Naive thymus-derived CD8-positive, alpha-beta T cell (primary cell): ENCODE measurements at regions not wholly inside any gene's neighbourhood (a gene's known extent, or its start where the extent isn't known, plus 50 kb on each side); places are given as distances from the start of the nearest gene placed in this dataset.
A peak's percentile ranks its signal among the peaks of the same experiment; 100 is the strongest.

Experiments
- ATAC-seq, 2 donors: fragments of 150-1000 bp; cut with Tn5 transposase in 1 of 2; sonication (Bioruptor Pico), chemical (Tn5 transposase) in 1 of 2; 1 replicate in 1 of 2; 2 replicates in 1 of 2; pipeline ENCODE4 v1.10.0; 2021; ENCODE audit warnings: mild to moderate bottlenecking in 2 of 2, moderate library complexity in 2 of 2
- POLR2A ChIA-PET: fragments of 350-600 bp; sonication (Branson Sonifier 250); formaldehyde crosslinking; loops from one replicate; lab custom pipeline; 2021; ENCODE audit warnings: antibody characterized with exemption; lab: Charles Lee
- DNase-seq, 10 donors: peaks; one replicate each; pipeline versions ENCODE4 v3.0.0 to v3.0.0-alpha.2; 2020 to 2022
- H3K27ac Mint-ChIP-seq, 10 donors: one replicate each; pipeline ENCODE4 v1.8.0; 2020 to 2022; ENCODE audit warnings: mild to moderate bottlenecking in 10 of 10, mixed read lengths in 10 of 10, moderate library complexity in 4 of 10, inconsistent platforms in 1 of 10
- H3K27me3 Mint-ChIP-seq, 5 donors: one replicate each; pipeline ENCODE4 v1.8.0; 2021 to 2022; ENCODE audit warnings: mixed read lengths in 5 of 5
- H3K36me3 Mint-ChIP-seq, 3 donors: one replicate each; pipeline ENCODE4 v1.8.0; 2020 to 2022; ENCODE audit warnings: mixed read lengths in 3 of 3, mild to moderate bottlenecking in 2 of 3, inconsistent platforms in 1 of 3
- H3K4me1 Mint-ChIP-seq, 4 donors: one replicate each; pipeline ENCODE4 v1.8.0; 2021 to 2022; ENCODE audit warnings: mixed read lengths in 4 of 4
- H3K4me3 Mint-ChIP-seq, 10 donors: one replicate each; pipeline ENCODE4 v1.8.0; 2020 to 2022; ENCODE audit warnings: mild to moderate bottlenecking in 10 of 10, mixed read lengths in 10 of 10, moderate library complexity in 6 of 10, inconsistent platforms in 1 of 10
- H3K9me3 Mint-ChIP-seq, 9 donors: one replicate each; pipeline ENCODE4 v1.8.0; 2020 to 2022; ENCODE audit warnings: mixed read lengths in 9 of 9, mild to moderate bottlenecking in 3 of 9, inconsistent platforms in 1 of 9, moderate library complexity in 1 of 9

- H3K4me1 Mint-ChIP-seq = no peaks in the 10 kb centered on the region
- peaks cover 0 to 2% (median 0%) of the 10 kb centered on the region in 9 donors for H3K9me3 Mint-ChIP-seq
- no peak overlapping the region for H3K4me3 Mint-ChIP-seq
- no peak for DNase-seq
- no peaks in the 10 kb centered on the region for H3K36me3 Mint-ChIP-seq
- POLR2A ChIA-PET = no interaction called here
- no peak overlapping the region for H3K27ac Mint-ChIP-seq
- no peak for ATAC-seq
- H3K27me3 Mint-ChIP-seq = peaks cover 8 to 15% (median 9%) of the 10 kb centered on the region in 5 donors
Measured at GRCh38 chr11:44496391-44496790, 69.1 kb upstream of the CD82 start.

- H3K36me3 Mint-ChIP-seq = no peaks in the 10 kb centered on the region
- peaks cover 3 to 15% (median 7%) of the 10 kb centered on the region in 5 donors for H3K27me3 Mint-ChIP-seq
- no peak for ATAC-seq
Measured at GRCh38 chr11:44498089-44498871, 67.2 kb upstream of the CD82 start.

GRCh38 chr11:44502506-44502905 is 63.0 kb upstream of the CD82 start:
- H3K4me3 Mint-ChIP-seq = no peak overlapping the region
- POLR2A ChIA-PET = no interaction called here
- H3K27me3 Mint-ChIP-seq = peaks cover 0 to 9% (median 5%) of the 10 kb centered on the region in 5 donors
- no peak overlapping the region for H3K27ac Mint-ChIP-seq
- no peaks in the 10 kb centered on the region for H3K4me1 Mint-ChIP-seq
- no peak for ATAC-seq
- H3K9me3 Mint-ChIP-seq = peaks cover 0 to 8% (median 4%) of the 10 kb centered on the region in 9 donors
- peaks cover 0 to 7% (median 0%) of the 10 kb centered on the region in 3 donors for H3K36me3 Mint-ChIP-seq
- no peak for DNase-seq

More at GRCh38 chr11:44498089-44498871, 67.2 kb upstream of the CD82 start:
- DNase-seq = no peak
- H3K9me3 Mint-ChIP-seq = peaks cover 0 to 2% (median 0%) of the 10 kb centered on the region in 9 donors
- no peak overlapping the region for H3K4me3 Mint-ChIP-seq
- H3K27ac Mint-ChIP-seq = no peak overlapping the region
- POLR2A ChIA-PET = no interaction called here
- no peaks in the 10 kb centered on the region for H3K4me1 Mint-ChIP-seq

GRCh38 chr11:44505581-44506054 is 59.8 kb upstream of the CD82 start:
- Mint-ChIP-seq H3K9me3 (peaks cover 0 to 11% (median 5%) of the 10 kb centered on the region in 9 donors), H3K4me1 (no peaks in the 10 kb centered on the region), H3K27me3 (peaks cover 7 to 21% (median 10%) of the 10 kb centered on the region in 5 donors), H3K4me3 (no peak overlapping the region), H3K36me3 (peaks cover 0 to 8% (median 0%) of the 10 kb centered on the region in 3 donors), H3K27ac (no peak overlapping the region)
- no peak for DNase-seq
- no peak for ATAC-seq
- POLR2A ChIA-PET = no interaction called here

- Mint-ChIP-seq H3K4me1 (no peaks in the 10 kb centered on the region), H3K27me3 (peaks cover 7 to 21% (median 10%) of the 10 kb centered on the region in 5 donors), H3K27ac (no peak overlapping the region), H3K9me3 (peaks cover 0 to 11% (median 5%) of the 10 kb centered on the region in 9 donors), H3K36me3 (peaks cover 0 to 8% (median 0%) of the 10 kb centered on the region in 3 donors), H3K4me3 (no peak overlapping the region)
- DNase-seq (no peak), ATAC-seq (no peak)
- POLR2A ChIA-PET = no interaction called here
Measured at GRCh38 chr11:44506375-44507016, 59.0 kb upstream of the CD82 start.

- DNase-seq (no peak), ATAC-seq (no peak)
- H3K27me3 Mint-ChIP-seq = peaks cover 4 to 30% (median 10%) of the 10 kb centered on the region in 5 donors
- no peak overlapping the region for H3K27ac Mint-ChIP-seq
- H3K4me1 Mint-ChIP-seq = no peaks in the 10 kb centered on the region
- POLR2A ChIA-PET = no interaction called here
- H3K9me3 Mint-ChIP-seq = peaks cover 0 to 11% (median 5%) of the 10 kb centered on the region in 9 donors
- H3K36me3 Mint-ChIP-seq = peaks cover 0 to 8% (median 0%) of the 10 kb centered on the region in 3 donors
- H3K4me3 Mint-ChIP-seq = no peak overlapping the region
Measured at GRCh38 chr11:44507491-44507890, 58.0 kb upstream of the CD82 start.

- ATAC-seq = no peak
- H3K27me3 Mint-ChIP-seq = peaks cover 7 to 30% (median 10%) of the 10 kb centered on the region in 5 donors
- H3K36me3 Mint-ChIP-seq = peaks cover 0 to 8% (median 0%) of the 10 kb centered on the region in 3 donors
- POLR2A ChIA-PET = no interaction called here
- H3K4me3 Mint-ChIP-seq = no peak overlapping the region
- no peaks in the 10 kb centered on the region for H3K4me1 Mint-ChIP-seq
- H3K9me3 Mint-ChIP-seq = peaks cover 0 to 11% (median 5%) of the 10 kb centered on the region in 9 donors
- no peak for DNase-seq
- H3K27ac Mint-ChIP-seq = no peak overlapping the region
Measured at GRCh38 chr11:44507896-44508445, 57.5 kb upstream of the CD82 start.

DNA sequence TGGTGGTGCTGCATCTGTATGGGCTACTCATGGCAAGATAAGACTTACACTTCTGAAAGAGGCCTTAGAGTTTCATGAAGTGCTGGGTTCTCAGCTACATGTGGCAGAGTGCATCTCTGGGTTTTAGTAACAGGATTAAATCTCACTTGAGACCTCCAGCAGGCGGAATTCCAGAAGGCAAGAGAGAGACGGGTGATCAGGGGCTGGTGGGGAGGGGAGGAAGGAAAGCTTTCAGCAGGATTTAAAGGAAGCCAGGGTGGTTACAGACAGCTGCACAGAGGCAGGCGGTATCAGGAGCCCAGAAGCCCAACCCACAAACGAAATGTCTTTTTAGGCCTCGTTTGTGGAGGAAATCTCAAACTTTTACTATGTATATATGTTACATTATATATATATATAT is 56.2 kb upstream of the CD82 start:
- Mint-ChIP-seq H3K36me3 (peaks cover 0 to 8% (median 0%) of the 10 kb centered on the region in 3 donors), H3K9me3 (peaks cover 0 to 11% (median 5%) of the 10 kb centered on the region in 9 donors), H3K4me3 (no peak overlapping the region), H3K27me3 (peaks cover 9 to 39% (median 10%) of the 10 kb centered on the region in 5 donors), H3K27ac (no peak overlapping the region), H3K4me1 (no peaks in the 10 kb centered on the region)
- DNase-seq (no peak), ATAC-seq (no peak)
- POLR2A ChIA-PET = no interaction called here

GRCh38 chr11:44510372-44510771 is 55.1 kb upstream of the CD82 start:
- DNase-seq (no peak), ATAC-seq (no peak)
- no peaks in the 10 kb centered on the region for H3K4me1 Mint-ChIP-seq
- no peak overlapping the region for H3K4me3 Mint-ChIP-seq
- no peak overlapping the region for H3K27ac Mint-ChIP-seq
- peaks cover 0 to 11% (median 5%) of the 10 kb centered on the region in 9 donors for H3K9me3 Mint-ChIP-seq
- peaks cover 10 to 39% (median 11%) of the 10 kb centered on the region in 5 donors for H3K27me3 Mint-ChIP-seq
- peaks cover 0 to 8% (median 0%) of the 10 kb centered on the region in 3 donors for H3K36me3 Mint-ChIP-seq
- POLR2A ChIA-PET = no interaction called here

DNA sequence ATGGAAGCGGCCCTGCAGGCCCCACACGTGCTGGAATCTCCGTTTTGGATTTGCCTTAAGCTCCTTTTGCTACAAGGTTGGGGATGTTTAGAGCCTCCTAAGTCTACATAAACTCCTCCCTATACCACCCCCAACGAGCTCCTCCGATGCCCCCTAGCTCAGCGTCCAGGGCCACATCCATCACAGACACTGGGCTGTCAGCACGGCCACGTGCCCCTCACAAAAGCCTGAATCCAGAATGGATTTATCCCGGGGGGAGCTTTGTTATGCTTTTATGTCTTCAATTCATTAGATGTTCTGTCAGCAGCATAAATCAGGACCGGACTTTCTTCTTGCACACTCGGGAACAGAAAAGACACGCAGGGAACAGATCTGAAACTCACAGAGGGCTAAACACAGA is 52.6 kb upstream of the CD82 start:
- Mint-ChIP-seq H3K9me3 (peaks cover 0 to 6% (median 0%) of the 10 kb centered on the region in 9 donors), H3K36me3 (no peaks in the 10 kb centered on the region), H3K4me3 (no peak overlapping the region), H3K27ac (no peak overlapping the region), H3K27me3 (peaks cover 8 to 38% (median 11%) of the 10 kb centered on the region in 5 donors), H3K4me1 (no peaks in the 10 kb centered on the region)
- DNase-seq (no peak), ATAC-seq (no peak)
- POLR2A ChIA-PET = no interaction called here

- ATAC-seq (no peak), DNase-seq (no peak)
- Mint-ChIP-seq H3K4me1 (no peaks in the 10 kb centered on the region), H3K9me3 (no peaks in the 10 kb centered on the region), H3K4me3 (no peak overlapping the region), H3K36me3 (no peaks in the 10 kb centered on the region), H3K27me3 (peaks cover 6 to 51% (median 14%) of the 10 kb centered on the region in 5 donors), H3K27ac (peak overlapping the region in 1 of 10 donors; percentile 65)
- POLR2A ChIA-PET = no interaction called here
Measured at GRCh38 chr11:44515048-44515447, 50.4 kb upstream of the CD82 start.
